GOT3 (cell line): ENCODE measurements at regions not wholly inside any gene's neighbourhood (a gene's known extent, or its start where the extent isn't known, plus 50 kb on each side); places are given as distances from the start of the nearest gene placed in this dataset.

ENCODE experiments used
- DNase-seq: peaks from one replicate; lab custom pipeline; 2025; ENCODE audit warnings: mixed read lengths; lab: John Stamatoyannopoulos, UW

- no peak for DNase-seq
These were observed 131.1 kb downstream of the CRYBB2 start for GRCh38 chr22:25350551-25350971.

DNA sequence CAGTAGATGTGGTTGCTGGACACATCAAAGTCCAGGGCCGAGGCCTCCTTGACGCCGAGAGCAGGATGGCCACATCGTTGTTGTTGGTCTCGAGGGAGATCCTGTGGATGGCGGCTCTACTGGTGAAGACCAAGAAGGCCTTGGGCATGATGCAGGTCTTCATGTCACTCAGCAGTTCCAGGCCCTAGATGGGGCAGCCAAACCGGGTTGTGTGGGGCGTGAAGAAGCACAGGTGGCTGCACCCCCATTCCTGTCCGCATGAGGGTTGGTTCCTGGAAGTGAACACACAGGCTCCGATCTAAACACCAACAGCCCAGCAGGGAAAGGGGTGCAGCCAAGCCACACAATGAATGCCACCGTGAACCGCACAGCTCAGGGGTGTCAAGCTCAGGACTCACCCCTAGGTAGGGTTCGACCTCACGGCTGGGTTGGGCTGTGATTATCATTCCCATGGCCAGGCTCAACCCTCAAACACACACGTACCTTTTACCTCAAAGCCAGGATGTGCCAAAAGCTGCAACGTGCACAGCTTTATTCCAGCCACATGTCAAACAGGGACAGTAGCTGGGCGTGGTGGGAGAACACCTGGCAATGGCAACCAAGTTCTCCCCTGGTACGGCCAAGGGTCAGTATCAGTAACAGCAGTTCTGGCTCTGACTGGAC is 132.3 kb downstream of the CRYBB2 start:
- DNase-seq: no peak

GRCh38 chr22:25352294-25352680 is 132.8 kb downstream of the CRYBB2 start:
- DNase-seq: no peak

- no peak for DNase-seq
These were observed 134.3 kb downstream of the CRYBB2 start for GRCh38 chr22:25353516-25354445.

DNA sequence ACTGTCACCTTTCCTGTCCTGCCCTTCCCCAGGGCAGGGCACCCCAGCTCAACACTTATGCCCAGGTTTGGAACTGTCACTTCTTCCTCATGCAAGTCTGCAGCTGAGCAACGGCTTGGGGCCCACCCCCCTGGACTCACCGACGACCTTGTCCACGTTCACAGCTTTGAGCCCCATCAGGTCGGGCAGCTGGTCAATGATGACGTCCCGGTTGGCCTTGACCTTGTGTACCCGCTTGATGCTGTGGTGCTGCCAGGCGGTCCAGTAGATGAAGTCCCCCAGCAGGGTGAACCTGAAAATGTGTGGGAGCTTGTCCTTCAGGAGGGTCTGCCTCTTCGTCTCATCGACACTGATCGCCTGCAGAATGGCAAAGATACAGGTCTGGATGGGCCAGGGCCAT is 135.0 kb downstream of the CRYBB2 start:
- DNase-seq: no peak

- DNase-seq: no peak
These were observed 137.7 kb downstream of the CRYBB2 start for GRCh38 chr22:25357132-25357455.

DNA sequence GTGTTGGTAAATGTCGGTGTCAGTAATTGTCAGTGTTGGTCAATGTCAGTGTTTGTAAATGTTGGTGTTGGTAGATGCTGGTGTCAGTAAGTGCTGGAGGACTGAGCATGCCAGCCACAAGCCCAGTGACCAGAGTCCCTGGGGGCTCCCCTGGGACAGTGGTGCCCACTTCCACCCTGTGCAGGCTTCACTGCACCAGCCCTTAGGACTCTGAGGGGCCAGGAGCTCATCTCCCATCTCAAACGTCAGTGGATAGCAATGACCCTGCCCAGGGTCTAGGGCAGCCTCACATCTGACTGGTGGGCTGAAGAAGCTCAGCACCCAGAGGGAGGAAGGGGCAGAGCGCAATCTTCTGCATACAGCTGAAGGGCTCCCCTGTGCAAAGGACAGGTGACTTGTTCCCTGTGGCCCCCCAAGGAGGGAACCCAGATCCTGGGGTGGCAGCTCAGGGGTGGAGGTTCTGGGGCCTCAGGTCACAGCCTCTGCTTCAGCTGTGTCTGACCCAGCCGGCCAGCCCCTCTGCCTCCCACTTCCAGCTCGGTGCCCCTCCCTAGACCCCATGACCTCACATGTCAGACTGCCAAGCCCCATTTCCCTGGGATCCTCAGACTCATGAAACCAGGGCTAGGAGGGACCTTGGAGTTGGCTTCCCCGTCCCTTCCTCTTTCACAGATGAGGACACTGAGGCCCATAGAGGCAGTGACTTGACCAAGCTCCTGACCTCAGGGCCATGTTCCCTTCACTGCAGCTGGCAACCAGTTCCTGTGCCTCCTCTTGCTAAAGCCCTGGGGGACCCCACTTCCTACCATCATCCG is 138.4 kb downstream of the CRYBB2 start:
- no peak for DNase-seq

DNA sequence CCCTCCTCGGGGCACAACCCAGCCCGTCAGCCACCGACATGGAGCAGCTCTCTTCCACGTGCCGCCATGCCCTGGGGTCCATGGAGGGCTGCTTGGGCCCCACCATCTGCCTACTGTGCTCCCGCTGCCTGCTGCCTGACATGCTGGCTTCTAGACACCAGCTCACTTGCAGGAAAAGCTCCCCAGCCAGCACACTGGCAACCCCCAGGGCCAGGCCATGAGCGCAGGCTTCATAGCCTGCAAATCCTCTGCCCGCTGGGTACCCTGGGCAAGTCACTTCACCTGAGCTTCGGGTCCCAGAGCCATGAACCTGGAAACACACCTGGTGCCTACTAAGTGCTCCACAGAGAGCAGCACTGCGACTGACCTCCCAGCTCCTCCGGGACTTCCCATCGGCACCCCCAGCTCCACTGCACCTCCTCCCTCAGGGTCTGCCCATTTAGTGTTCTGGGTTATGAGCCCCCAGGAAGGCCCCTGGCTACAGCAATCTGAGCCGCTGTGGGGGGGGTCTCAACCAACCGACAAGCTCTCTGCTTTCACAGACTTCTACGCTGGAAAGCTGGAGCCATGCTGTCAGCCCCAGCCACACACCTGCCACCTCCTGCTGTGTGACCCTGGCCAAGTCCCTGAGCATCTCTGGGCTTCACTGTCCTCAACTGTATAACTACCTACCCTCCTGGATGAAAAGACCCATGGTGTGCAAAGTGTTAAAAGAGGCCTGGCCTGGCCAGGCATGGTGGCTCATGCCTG is 139.2 kb downstream of the CRYBB2 start:
- DNase-seq: no peak

- DNase-seq: no peak
These were observed 140.3 kb downstream of the CRYBB2 start for GRCh38 chr22:25359601-25360261.

- DNase-seq: no peak
These were observed 141.0 kb downstream of the CRYBB2 start for GRCh38 chr22:25360411-25360810.

DNA sequence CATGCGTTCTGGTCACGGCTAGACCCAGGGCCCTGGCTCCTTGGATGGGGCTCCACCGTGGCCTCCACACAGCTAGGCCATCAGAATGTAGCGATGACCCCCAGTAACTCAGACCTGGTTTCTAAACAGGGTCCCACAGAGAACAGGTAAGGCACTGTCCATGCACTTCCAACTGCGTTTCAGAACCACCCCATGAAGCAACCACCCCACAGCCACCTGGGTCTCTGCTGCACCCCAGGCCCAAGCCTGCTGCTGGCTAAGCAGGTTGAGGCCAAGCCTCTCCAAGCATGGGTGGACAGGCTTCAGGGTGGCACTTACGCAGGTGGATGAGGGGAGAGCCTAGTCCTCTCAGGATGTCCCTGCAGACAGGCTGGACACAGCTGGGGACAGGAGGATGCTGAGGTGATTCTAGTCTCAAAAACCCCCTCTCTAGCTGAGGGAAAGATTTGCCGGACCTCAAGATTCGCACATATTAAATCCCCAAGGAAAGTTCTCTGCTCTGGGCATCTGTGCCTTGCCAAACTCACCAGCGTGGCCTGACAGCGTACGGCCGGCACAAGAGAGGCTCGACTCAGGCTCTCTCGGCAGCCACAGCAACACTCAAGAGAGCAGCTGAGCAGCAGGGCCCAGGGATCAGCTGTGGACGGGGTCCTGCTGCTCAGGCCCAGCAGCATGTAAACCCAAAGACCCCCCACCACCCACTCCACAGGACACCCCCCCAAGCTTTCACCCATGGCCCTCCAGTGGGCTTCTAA is 141.6 kb downstream of the CRYBB2 start:
- no peak for DNase-seq

GRCh38 chr22:25361899-25362214 is 142.4 kb downstream of the CRYBB2 start:
- DNase-seq: no peak

DNA sequence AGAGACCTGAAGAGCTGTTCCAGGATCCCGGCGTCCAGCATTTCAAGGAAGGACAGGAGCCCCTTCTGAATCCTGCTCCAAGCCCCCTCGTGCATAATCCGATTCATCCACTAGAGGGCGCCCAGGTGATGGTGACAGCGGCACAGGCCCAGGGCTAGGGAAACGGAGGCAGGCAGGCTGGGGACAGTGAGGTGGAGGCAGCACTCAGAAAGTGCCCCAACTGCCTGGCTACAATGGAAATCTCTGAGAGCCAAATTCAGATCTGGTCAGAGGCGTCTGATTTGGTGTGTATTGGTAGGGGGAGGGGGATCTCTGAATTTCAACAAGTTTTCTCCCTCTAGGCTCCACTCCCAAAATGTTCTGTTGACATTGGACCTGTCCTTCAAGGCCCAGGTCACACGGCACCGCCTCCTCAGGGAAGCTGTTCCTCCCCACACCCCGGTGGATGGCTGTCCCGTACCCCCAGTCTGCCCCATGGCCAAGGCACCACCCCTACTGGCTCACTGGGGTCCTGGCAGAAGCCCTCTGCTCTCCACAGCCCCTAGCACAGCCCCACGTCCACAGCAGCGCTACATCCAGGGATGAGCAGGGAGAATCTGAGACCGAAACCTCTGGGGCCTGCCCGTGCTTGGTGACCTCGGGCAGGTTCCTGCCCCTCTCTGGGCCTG is 142.9 kb downstream of the CRYBB2 start:
- no peak for DNase-seq

DNA sequence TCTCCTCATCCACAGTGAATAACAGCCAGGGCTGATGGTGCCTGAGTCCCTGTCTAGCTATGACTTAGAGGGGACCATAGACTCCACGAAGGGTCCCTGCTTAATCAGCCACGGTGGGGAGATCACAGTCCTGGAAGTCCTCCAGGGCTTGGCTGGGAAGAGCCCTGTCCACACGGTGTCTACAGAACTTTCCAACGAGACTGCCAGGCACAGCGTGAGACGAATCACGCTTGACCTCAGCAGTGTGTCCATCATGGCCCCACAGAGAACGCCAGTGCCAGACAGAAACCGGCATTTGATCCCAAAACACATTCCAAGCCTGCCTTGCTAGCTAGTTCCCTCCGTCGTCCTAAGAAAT is 143.4 kb downstream of the CRYBB2 start:
- no peak for DNase-seq

DNA sequence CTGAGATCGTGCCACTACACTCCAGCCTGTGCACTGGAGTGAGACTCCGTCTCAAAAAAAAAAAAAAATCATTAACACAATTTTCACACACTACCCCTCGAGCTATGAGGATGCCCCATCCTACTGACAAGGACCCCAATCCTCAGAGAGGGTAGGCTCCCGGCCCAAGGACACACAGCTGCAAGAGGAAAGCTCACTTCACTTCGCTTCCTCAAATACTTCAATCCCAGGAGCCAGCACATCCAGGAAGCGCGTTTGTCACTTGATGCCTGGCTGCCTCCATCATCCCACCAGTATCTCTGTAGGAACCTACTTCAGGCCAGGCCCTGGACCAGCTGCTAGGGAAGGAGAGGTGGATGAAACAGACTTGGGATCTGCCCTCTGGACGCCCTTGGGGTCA is 144.0 kb downstream of the CRYBB2 start:
- no peak for DNase-seq

- no peak for DNase-seq
These were observed 144.8 kb downstream of the CRYBB2 start for GRCh38 chr22:25364281-25364680.

- no peak for DNase-seq
These were observed 145.3 kb downstream of the CRYBB2 start for GRCh38 chr22:25364736-25365241.

DNA sequence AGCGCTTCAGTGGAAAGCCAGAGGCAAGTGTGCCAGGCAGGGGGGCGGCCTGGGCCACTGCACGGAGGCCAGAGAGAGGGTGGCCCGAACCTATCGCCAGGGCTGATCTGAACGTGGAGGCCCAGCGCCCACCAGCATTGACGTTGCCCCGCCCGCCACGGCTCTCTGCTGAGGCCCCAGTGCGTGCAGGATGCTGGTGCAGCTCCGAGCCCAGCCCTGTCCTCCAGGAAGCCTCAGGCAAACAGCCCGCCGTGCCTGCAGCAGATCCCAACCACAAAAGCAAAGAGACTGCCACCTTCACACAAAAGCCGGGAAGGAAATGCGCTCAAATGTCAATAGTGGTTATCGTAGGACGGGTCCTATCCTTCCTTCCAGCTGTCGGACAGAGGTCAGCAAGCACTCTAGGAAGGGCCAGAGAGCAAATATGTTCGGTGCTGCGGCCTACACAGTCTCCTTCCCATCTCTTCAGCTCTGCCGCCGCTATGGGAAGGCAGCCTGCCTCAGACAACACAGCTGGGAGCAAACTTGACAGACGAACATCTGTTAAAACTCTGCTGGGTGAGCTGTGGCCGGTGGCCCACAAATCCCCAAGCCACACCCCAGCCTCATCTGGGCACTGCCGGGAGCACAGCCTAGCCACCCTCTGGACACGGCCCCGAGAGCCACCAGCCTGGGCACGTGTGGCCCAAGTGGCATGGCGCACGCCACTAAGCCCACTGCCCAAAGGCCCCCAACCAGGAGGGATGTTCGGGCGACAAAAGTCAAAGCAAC is 146.2 kb downstream of the CRYBB2 start:
- DNase-seq: no peak

DNA sequence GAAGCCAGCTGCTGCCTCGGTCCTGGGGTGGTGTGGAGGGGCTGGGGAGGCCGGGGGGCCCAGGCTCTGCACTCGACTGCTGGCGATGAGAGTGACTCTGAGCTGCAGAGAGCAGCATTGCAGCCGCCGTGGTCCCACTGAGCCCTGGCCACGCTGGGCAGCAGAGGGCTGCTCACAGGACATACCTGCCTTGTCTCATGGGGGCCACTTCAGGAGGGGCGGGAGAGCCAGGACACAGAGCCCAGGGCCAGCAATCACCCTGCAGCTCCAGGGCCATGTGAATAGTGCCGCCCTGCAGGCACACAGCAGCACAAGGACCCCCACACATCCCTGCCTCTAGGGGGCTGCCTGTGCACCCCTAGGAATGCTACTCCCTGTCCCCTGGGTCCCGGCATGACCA is 147.0 kb downstream of the CRYBB2 start:
- no peak for DNase-seq
